ENCODE measurements at regions not wholly inside any gene's neighbourhood (a gene's known extent, or its start where the extent isn't known, plus 50 kb on each side); places are given as distances from the start of the nearest gene placed in this dataset.

DNA sequence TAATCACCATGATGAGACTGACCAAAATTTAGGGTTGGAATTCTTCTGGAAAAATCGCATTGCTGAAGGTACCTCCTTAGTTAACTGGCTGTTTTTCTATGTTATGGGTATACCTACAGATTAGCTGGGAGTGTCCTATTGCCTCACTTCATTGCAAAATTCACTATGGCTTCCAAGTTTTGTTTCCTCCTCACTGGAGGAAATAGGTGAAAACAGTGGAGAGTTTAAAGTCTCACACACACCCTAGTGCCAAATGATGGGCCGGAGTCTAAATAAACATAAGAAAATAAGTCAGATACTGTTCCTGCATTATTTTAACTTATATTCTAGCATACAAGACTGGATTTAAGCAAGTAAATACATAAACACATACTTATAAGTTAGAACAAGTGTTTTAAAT, 98.2 kb downstream of the AHR start:
- Histone ChIP-seq H3K27me3 (no peaks in the 10 kb centered on the region), H3K4me1 (no peaks in the 10 kb centered on the region), H3K27ac (no peak overlapping the region), H3K36me3 (no peaks in the 10 kb centered on the region), H3K9me3 (no peaks in the 10 kb centered on the region), H3K4me3 (no peak overlapping the region)
- intact Hi-C loops (cut with DNase I), result no loop called here
- TF ChIP-seq, protein P1, sequence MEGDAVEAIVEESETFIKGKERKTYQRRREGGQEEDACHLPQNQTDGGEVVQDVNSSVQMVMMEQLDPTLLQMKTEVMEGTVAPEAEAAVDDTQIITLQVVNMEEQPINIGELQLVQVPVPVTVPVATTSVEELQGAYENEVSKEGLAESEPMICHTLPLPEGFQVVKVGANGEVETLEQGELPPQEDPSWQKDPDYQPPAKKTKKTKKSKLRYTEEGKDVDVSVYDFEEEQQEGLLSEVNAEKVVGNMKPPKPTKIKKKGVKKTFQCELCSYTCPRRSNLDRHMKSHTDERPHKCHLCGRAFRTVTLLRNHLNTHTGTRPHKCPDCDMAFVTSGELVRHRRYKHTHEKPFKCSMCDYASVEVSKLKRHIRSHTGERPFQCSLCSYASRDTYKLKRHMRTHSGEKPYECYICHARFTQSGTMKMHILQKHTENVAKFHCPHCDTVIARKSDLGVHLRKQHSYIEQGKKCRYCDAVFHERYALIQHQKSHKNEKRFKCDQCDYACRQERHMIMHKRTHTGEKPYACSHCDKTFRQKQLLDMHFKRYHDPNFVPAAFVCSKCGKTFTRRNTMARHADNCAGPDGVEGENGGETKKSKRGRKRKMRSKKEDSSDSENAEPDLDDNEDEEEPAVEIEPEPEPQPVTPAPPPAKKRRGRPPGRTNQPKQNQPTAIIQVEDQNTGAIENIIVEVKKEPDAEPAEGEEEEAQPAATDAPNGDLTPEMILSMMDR (IDR thresholded peaks at IDR 0.05), result no peak
- DNase-seq (ENCODE audit: low spot score in 2 of 2), result no peak

DNA sequence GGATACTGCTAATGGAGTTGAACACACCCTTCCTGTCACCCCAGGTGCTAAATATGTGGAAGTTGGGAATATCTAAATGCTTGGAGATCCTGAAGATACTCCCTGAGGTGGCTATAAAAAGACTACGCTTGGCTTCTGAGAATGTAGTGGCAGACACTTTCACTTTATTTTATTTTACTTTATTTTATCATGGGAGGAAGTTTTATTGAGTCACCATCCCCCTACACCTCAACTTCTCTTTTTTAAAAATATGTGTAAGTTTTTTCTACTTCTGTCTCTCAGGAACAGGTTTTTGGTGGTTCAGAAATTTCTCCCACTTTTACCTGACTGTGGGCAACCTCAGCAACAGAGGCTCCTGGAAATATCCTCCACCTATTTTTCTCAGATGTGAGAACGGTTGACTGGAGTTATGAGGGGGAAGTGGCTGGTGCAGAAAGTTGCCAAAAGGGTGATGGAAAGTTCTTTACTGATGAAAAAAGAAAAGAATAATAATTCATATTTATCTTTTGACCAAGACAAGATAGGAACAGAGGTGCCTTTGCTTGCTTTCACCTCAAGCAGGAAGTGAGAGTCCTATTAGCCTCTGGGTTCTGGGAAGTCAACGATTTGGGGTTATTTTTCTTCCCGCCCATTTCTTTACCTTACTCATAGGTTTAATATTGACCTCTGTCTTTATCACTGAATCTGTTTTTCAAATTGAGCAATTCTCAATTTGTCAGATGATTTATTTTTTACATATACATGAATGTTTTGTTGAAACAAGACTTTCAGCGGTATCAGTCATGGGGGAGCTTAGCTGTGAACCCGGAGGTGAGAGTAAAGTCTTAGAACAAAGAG, 103.6 kb downstream of the AHR start:
- DNase-seq (ENCODE audit: low spot score in 2 of 2), result no peak
- no peaks in the 10 kb centered on the region for H3K36me3 ChIP-seq
- intact Hi-C loops (cut with DNase I), result no loop called here
- no peak overlapping the region for H3K4me3 ChIP-seq
- no peaks in the 10 kb centered on the region for H3K27me3 ChIP-seq
- no peaks in the 10 kb centered on the region for H3K9me3 ChIP-seq
- no peak overlapping the region for H3K27ac ChIP-seq
- TF ChIP-seq, protein P1 (IDR thresholded peaks at IDR 0.05), result no peak
- no peaks in the 10 kb centered on the region for H3K4me1 ChIP-seq

DNA sequence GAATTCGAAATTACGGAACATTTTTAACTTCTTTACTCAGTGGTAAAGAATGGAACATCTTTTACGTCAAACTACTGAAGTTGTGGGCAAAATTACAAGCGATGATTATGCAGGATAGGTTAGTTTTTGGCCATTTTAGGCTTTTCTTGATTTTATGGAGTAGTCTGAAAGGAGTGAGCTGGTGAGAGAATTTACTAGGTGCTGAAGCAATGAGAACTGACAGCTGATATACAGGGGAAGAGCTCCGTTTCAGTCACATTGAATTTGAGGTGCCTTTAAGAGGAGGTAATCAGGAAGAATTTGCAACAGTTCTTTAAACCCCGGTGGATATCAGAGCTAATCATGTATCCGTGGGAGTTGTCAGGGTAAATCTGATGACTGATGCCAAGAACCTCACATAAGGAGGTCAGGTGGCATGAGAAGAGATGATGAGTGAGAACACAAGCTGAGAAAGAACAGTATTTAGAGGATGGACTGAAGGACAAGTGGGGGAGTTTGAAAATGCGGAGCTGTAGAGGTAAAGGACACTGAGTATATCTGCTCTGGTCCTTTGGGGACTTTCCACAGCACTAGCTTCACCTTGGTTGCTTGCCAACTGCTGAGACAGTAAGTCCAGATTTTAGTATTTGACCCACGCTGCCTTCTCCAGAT, 104.3 kb downstream of the AHR start:
- Histone ChIP-seq H3K4me3 (no peak overlapping the region), H3K27ac (no peak overlapping the region), H3K27me3 (no peaks in the 10 kb centered on the region), H3K4me1 (no peaks in the 10 kb centered on the region), H3K9me3 (no peaks in the 10 kb centered on the region), H3K36me3 (no peaks in the 10 kb centered on the region)
- intact Hi-C loops (cut with DNase I), result no loop called here
- no peak for DNase-seq (ENCODE audit: low spot score in 2 of 2)
- TF ChIP-seq, protein P1 (IDR thresholded peaks at IDR 0.05), result no peak

DNA sequence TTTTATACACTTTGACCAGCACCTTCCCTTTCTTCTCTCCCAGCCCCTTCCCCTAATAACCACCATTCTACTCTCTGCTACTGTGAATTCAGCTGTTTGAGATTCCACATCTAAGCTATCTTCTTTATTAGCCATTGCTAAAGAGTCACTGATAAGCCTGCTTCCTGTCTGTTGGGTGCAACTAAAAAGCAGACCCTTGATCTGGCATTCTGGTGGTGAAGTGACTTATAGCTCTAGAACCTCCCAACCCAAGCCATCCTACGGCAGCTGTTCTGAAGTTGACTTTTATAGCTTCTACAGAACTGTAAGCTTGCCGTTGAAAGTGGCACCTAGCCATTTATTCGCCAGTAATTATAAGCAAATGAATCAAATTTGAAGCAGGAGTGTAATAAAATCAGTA, 105.6 kb downstream of the AHR start:
- intact Hi-C loops (cut with DNase I), result no loop called here
- no peak overlapping the region for H3K4me3 ChIP-seq
- no peak overlapping the region for H3K27ac ChIP-seq
- H3K9me3 ChIP-seq, result no peaks in the 10 kb centered on the region
- no peaks in the 10 kb centered on the region for H3K27me3 ChIP-seq
- DNase-seq (ENCODE audit: low spot score in 2 of 2), result no peak
- no peaks in the 10 kb centered on the region for H3K36me3 ChIP-seq
- no peaks in the 10 kb centered on the region for H3K4me1 ChIP-seq
- TF ChIP-seq, protein P1 (IDR thresholded peaks at IDR 0.05), result no peak

DNA sequence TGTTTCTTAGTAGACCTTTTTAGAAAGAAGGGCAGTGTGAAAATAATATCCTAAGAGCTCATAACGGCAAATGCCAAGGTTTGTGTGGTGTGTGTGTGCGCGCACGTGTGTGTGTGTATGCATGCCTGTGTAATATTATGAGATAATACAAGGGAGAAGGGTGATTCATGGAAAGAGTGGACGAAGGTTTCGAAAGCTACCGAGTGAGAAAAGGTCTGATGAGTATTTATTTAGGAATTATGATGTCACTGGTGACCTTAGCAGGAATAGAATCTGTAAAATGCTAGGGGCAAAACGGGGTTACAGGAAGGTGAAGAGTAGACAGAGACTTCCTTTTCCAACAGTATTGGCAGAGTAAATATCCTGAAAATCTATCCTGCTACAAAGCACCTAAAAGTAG, 107.3 kb downstream of the AHR start:
- intact Hi-C loops (cut with DNase I), result no loop called here
- DNase-seq (ENCODE audit: low spot score in 2 of 2), result no peak
- Histone ChIP-seq H3K9me3 (no peaks in the 10 kb centered on the region), H3K4me3 (no peak overlapping the region), H3K27ac (no peak overlapping the region), H3K4me1 (no peaks in the 10 kb centered on the region), H3K27me3 (no peaks in the 10 kb centered on the region), H3K36me3 (no peaks in the 10 kb centered on the region)
- TF ChIP-seq, protein P1 (IDR thresholded peaks at IDR 0.05), result no peak

Data from ascending aorta (tissue), 2 donors.